D721Med (cell line): ENCODE measurements at regions not wholly inside any gene's neighbourhood (a gene's known extent, or its start where the extent isn't known, plus 50 kb on each side); places are given as distances from the start of the nearest gene placed in this dataset.

Experiments used
- DNase-seq: peaks from one replicate; pipeline ENCODE4 v3.0.0; 2011; ENCODE audit warnings: low spot score; ENCODE audit not compliant: insufficient read length
- FAIRE-seq: peaks from 2 replicates; lab custom pipeline; 2011; peaks lifted over from hg19 to GRCh38; lab: Jason Lieb, UNC
- CTCF ChIP-seq: IDR thresholded peaks from 2 replicates; pipeline ENCODE4 v1.5.1; 2012; ENCODE audit warnings: mild to moderate bottlenecking, control low read depth; ENCODE audit not compliant: insufficient read depth; ENCODE audit errors: missing control alignments

GRCh38 chr10:90344226-90344625 lies 513.6 kb downstream of the HTR7 start:
- FAIRE-seq (no peak), DNase-seq (no peak)
- no peak for TF ChIP-seq CTCF

GRCh38 chr10:90347239-90347638 lies 510.6 kb downstream of the HTR7 start:
- no peak for FAIRE-seq
- TF ChIP-seq CTCF = no peak
- no peak for DNase-seq

- FAIRE-seq = no peak
- TF ChIP-seq CTCF = no peak
- DNase-seq = no peak
These were observed 507.7 kb downstream of the HTR7 start for GRCh38 chr10:90350122-90350521.

GRCh38 chr10:90352288-90352687 lies 505.6 kb downstream of the HTR7 start:
- no peak for FAIRE-seq
- TF ChIP-seq CTCF = no peak
- no peak for DNase-seq

GRCh38 chr10:90354914-90355313 lies 502.9 kb downstream of the HTR7 start:
- no peak for FAIRE-seq
- DNase-seq = no peak
- TF ChIP-seq CTCF = no peak

GRCh38 chr10:90363799-90364483 lies 493.9 kb downstream of the HTR7 start:
- FAIRE-seq = no peak
- TF ChIP-seq CTCF = no peak
- no peak for DNase-seq

GRCh38 chr10:90372451-90372850 lies 485.4 kb downstream of the HTR7 start:
- TF ChIP-seq CTCF = no peak
- FAIRE-seq = no peak
- no peak for DNase-seq
